ENCODE measurements at regions not wholly inside any gene's neighbourhood (a gene's known extent, or its start where the extent isn't known, plus 50 kb on each side); places are given as distances from the start of the nearest gene placed in this dataset.

DNA sequence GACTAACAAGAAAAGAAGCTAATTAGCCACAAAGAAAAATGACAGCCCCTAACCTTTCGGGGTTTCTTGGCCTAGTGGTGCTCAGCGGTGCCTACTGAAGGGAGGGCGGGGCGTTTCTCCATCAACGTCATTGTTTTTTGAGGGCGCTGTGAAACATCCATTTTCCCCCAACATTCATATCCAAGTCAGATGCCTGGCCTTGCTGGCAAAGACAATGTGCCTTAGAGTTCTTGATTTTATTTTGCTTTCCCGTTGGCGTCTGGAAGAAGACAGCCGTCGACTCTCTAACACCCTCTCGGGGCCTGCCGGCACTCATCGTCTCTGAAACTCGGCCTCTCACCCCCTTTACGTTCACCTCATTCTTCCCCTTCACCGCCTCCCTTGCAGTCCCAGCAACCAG lies 154.5 kb downstream of the PHETA1 start:
- no peak overlapping the region for H3K9ac ChIP-seq (ENCODE audit: insufficient read depth in 1 of 2, low read length in 2 of 2)
- WGBS, 2 donors, result 63 to 76% methylated on average over 16 of the region's 16 CpGs
- peaks cover 0 to 29% (median 6%) of the 10 kb centered on the region in 5 donors for H3K4me1 ChIP-seq (ENCODE audit: control insufficient read depth in 5 of 5, insufficient read depth in 5 of 5, low read length in 5 of 5)
- no peak overlapping the region for H3K27ac ChIP-seq (ENCODE audit: low read depth in 1 of 2, low read length in 1 of 2)
- peaks cover 0 to 2% (median 0%) of the 10 kb centered on the region in 4 donors for H3K9me3 ChIP-seq (ENCODE audit: control insufficient read depth in 4 of 4, insufficient read depth in 3 of 4, low read length in 3 of 4)
- H3K36me3 ChIP-seq (ENCODE audit: control insufficient read depth in 4 of 4, insufficient read depth in 4 of 4, low read length in 4 of 4), result no peaks in the 10 kb centered on the region
- TF ChIP-seq CTCF (IDR thresholded peaks at IDR 0.05; ENCODE audit: control extremely low read depth, extremely low read depth), result no peak
- ATAC-seq (ENCODE audit: insufficient read depth, low FRiP score) (no peak), DNase-seq (no peak)
- peaks cover 0 to 32% (median 16%) of the 10 kb centered on the region in 3 donors for H3K27me3 ChIP-seq (ENCODE audit: control insufficient read depth in 3 of 3, insufficient read depth in 3 of 3, low read length in 2 of 3)
- H3K4me3 ChIP-seq, result no peak overlapping the region

DNA sequence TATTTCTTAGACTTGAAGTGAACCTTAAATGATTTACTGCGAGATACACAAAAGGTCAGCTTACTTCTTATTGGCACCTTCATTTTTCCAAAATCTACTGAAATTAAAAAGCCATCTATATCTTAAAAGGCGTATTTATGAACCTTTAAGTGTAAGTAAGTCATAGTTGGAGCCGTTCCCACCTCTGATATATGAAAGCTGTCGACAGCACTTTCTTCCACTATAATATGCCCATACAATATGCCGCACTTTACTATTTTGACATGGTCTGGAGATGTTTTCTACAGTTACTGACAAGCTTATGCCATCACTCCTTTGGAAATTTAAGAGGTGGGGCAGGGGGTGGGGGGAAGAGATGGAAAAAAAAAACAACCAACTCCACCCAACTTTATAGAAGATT lies 155.3 kb downstream of the PHETA1 start:
- DNase-seq (peak in 2 of 3 donors; percentile 33 to 40), ATAC-seq (ENCODE audit: insufficient read depth, low FRiP score) (no peak)
- H3K4me3 ChIP-seq, result no peak overlapping the region
- no peak overlapping the region for H3K27ac ChIP-seq (ENCODE audit: low read depth in 1 of 2, low read length in 1 of 2)
- H3K27me3 ChIP-seq (ENCODE audit: control insufficient read depth in 3 of 3, insufficient read depth in 3 of 3, low read length in 2 of 3), result peaks cover 0 to 32% (median 17%) of the 10 kb centered on the region in 3 donors
- no peak overlapping the region for H3K9ac ChIP-seq (ENCODE audit: insufficient read depth in 1 of 2, low read length in 2 of 2)
- H3K4me1 ChIP-seq (ENCODE audit: control insufficient read depth in 5 of 5, insufficient read depth in 5 of 5, low read length in 5 of 5), result peaks cover 0 to 37% (median 13%) of the 10 kb centered on the region in 5 donors
- peaks cover 0 to 2% (median 0%) of the 10 kb centered on the region in 4 donors for H3K9me3 ChIP-seq (ENCODE audit: control insufficient read depth in 4 of 4, insufficient read depth in 3 of 4, low read length in 3 of 4)
- no peaks in the 10 kb centered on the region for H3K36me3 ChIP-seq (ENCODE audit: control insufficient read depth in 4 of 4, insufficient read depth in 4 of 4, low read length in 4 of 4)
- 82 to 91% methylated on average over 5 of the region's 5 CpGs for WGBS, 2 donors
- TF ChIP-seq CTCF (IDR thresholded peaks at IDR 0.05; ENCODE audit: control extremely low read depth, extremely low read depth), result no peak

GRCh38 chr12:111212814-111213456 lies 156.0 kb downstream of the PHETA1 start:
- peaks cover 0 to 37% (median 19%) of the 10 kb centered on the region in 3 donors for H3K27me3 ChIP-seq (ENCODE audit: control insufficient read depth in 3 of 3, insufficient read depth in 3 of 3, low read length in 2 of 3)

More at GRCh38 chr12:111212814-111213456, 156.0 kb downstream of the PHETA1 start:
- WGBS, 2 donors, result 70 to 71% methylated on average over 12 of the region's 12 CpGs
- Histone ChIP-seq H3K4me3 (no peak overlapping the region), H3K9ac (ENCODE audit: insufficient read depth in 1 of 2, low read length in 2 of 2) (no peak overlapping the region), H3K4me1 (ENCODE audit: control insufficient read depth in 5 of 5, insufficient read depth in 5 of 5, low read length in 5 of 5) (peaks cover 0 to 40% (median 14%) of the 10 kb centered on the region in 5 donors), H3K9me3 (ENCODE audit: control insufficient read depth in 4 of 4, insufficient read depth in 3 of 4, low read length in 3 of 4) (peaks cover 0 to 2% (median 0%) of the 10 kb centered on the region in 4 donors), H3K36me3 (ENCODE audit: control insufficient read depth in 4 of 4, insufficient read depth in 4 of 4, low read length in 4 of 4) (no peaks in the 10 kb centered on the region), H3K27ac (ENCODE audit: low read depth in 1 of 2, low read length in 1 of 2) (no peak overlapping the region)
- no peak for ATAC-seq (ENCODE audit: insufficient read depth, low FRiP score)
- TF ChIP-seq CTCF (IDR thresholded peaks at IDR 0.05; ENCODE audit: control extremely low read depth, extremely low read depth), result no peak
- DNase-seq, result no peak

All from lung (tissue), 11 donors.